HG03432 (cell line): ENCODE measurements at regions not wholly inside any gene's neighbourhood (a gene's known extent, or its start where the extent isn't known, plus 50 kb on each side); places are given as distances from the start of the nearest gene placed in this dataset.

ENCODE experiments used
- ATAC-seq: cut with Tn5 transposase; IDR thresholded peaks from one replicate; pipeline ENCODE4 v1.9.1; 2021; ENCODE audit warnings: mild to moderate bottlenecking, moderate library complexity; ENCODE audit not compliant: unreplicated experiment

- ATAC-seq = no peak
Measured at GRCh38 chr4:105093975-105094374, 52.7 kb upstream of the TET2 start.
